ENCODE measurements at regions not wholly inside any gene's neighbourhood (a gene's known extent, or its start where the extent isn't known, plus 50 kb on each side); places are given as distances from the start of the nearest gene placed in this dataset.

GRCh38 chr16:72645538-72645937 lies 402.4 kb downstream of the ZFHX3 start:
- no peak overlapping the region for H3K4me3 ChIP-seq
- H3K36me3 ChIP-seq: no peaks in the 10 kb centered on the region
- no peaks in the 10 kb centered on the region for H3K4me1 ChIP-seq
- TF ChIP-seq CTCF (IDR thresholded peaks at IDR 0.05): no peak
- H3K27ac ChIP-seq: no peak overlapping the region
- DNase-seq (no peak), ATAC-seq (no peak)
- H3K27me3 ChIP-seq: no peaks in the 10 kb centered on the region
- intact Hi-C loops (cut with DNase I): no loop called here
- H3K9me3 ChIP-seq: peaks cover 0 to 12% of the 10 kb centered on the region in 2 donors

GRCh38 chr16:72644911-72645310 lies 403.0 kb downstream of the ZFHX3 start:
- DNase-seq (no peak), ATAC-seq (no peak)
- Histone ChIP-seq H3K27ac (no peak overlapping the region), H3K27me3 (no peaks in the 10 kb centered on the region), H3K36me3 (no peaks in the 10 kb centered on the region), H3K4me3 (no peak overlapping the region), H3K9me3 (peaks cover 0 to 17% of the 10 kb centered on the region in 2 donors), H3K4me1 (no peaks in the 10 kb centered on the region)
- no peak for TF ChIP-seq CTCF (IDR thresholded peaks at IDR 0.05)
- intact Hi-C loops (cut with DNase I): no loop called here

- no peaks in the 10 kb centered on the region for H3K27me3 ChIP-seq
- intact Hi-C loops (cut with DNase I): no loop called here
- no peak for ATAC-seq
Observed at GRCh38 chr16:72639494-72639893, 408.4 kb downstream of the ZFHX3 start.

GRCh38 chr16:72637306-72637705 lies 410.6 kb downstream of the ZFHX3 start:
- Histone ChIP-seq H3K4me1 (no peaks in the 10 kb centered on the region), H3K27me3 (no peaks in the 10 kb centered on the region), H3K4me3 (no peak overlapping the region), H3K36me3 (no peaks in the 10 kb centered on the region), H3K27ac (no peak overlapping the region), H3K9me3 (peaks cover 0 to 40% of the 10 kb centered on the region in 2 donors)
- intact Hi-C loops (cut with DNase I): no loop called here
- ATAC-seq (no peak), DNase-seq (no peak)
- TF ChIP-seq CTCF (IDR thresholded peaks at IDR 0.05): no peak

More at GRCh38 chr16:72639494-72639893, 408.4 kb downstream of the ZFHX3 start:
- Histone ChIP-seq H3K9me3 (peaks cover 0 to 39% of the 10 kb centered on the region in 2 donors), H3K4me1 (no peaks in the 10 kb centered on the region), H3K36me3 (no peaks in the 10 kb centered on the region), H3K4me3 (no peak overlapping the region), H3K27ac (no peak overlapping the region)
- DNase-seq: no peak
- TF ChIP-seq CTCF (IDR thresholded peaks at IDR 0.05): no peak

- DNase-seq (no peak), ATAC-seq (no peak)
- TF ChIP-seq CTCF (IDR thresholded peaks at IDR 0.05): no peak
- intact Hi-C loops (cut with DNase I): no loop called here
- Histone ChIP-seq H3K9me3 (peaks cover 0 to 28% of the 10 kb centered on the region in 2 donors), H3K27me3 (no peaks in the 10 kb centered on the region), H3K4me1 (no peaks in the 10 kb centered on the region), H3K36me3 (no peaks in the 10 kb centered on the region), H3K27ac (no peak overlapping the region), H3K4me3 (no peak overlapping the region)
Observed at GRCh38 chr16:72635694-72636093, 412.2 kb downstream of the ZFHX3 start.
